PC-9 (cell line): ENCODE measurements at regions not wholly inside any gene's neighbourhood (a gene's known extent, or its start where the extent isn't known, plus 50 kb on each side); places are given as distances from the start of the nearest gene placed in this dataset.

Experiments used
- EZH2 ChIP-seq: fragments of 200-600 bp; sonication (generic); IDR thresholded peaks from 2 replicates; pipeline ENCODE4 v1.8.0; 2017; ENCODE audit warnings: antibody characterized with exemption, low read depth
- TF ChIP-seq, protein P1 (sequence below): fragments of 200-600 bp; sonication (generic); conservative IDR thresholded peaks from 2 replicates; pipeline ENCODE4 v1.6.1; 2017; ENCODE audit warnings: mixed run types, antibody characterized with exemption, mild to moderate bottlenecking, moderate library complexity

DNA sequence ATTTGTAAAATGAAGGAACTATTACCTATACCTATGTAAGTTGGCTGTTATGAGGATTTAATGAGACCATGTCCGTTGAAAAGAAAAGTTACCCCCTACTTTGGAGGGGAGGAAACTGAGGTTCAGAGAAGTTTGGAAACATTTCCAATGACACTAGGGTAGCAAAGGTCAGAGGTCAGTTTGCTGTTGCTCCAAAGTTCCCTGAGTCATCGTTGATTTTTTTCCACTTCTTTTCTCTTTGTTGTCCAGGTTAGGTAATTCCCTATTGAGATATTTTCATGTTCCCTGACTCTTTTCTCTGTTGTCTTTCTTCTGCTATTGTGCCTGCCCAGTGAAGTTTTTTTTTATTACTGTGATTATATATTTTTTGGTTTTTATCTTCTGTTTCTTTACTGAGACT is 213.8 kb upstream of the C1orf174 start:
- no peak for TF ChIP-seq EZH2
- TF ChIP-seq, protein P1, sequence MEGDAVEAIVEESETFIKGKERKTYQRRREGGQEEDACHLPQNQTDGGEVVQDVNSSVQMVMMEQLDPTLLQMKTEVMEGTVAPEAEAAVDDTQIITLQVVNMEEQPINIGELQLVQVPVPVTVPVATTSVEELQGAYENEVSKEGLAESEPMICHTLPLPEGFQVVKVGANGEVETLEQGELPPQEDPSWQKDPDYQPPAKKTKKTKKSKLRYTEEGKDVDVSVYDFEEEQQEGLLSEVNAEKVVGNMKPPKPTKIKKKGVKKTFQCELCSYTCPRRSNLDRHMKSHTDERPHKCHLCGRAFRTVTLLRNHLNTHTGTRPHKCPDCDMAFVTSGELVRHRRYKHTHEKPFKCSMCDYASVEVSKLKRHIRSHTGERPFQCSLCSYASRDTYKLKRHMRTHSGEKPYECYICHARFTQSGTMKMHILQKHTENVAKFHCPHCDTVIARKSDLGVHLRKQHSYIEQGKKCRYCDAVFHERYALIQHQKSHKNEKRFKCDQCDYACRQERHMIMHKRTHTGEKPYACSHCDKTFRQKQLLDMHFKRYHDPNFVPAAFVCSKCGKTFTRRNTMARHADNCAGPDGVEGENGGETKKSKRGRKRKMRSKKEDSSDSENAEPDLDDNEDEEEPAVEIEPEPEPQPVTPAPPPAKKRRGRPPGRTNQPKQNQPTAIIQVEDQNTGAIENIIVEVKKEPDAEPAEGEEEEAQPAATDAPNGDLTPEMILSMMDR = no peak
